Activated CD4-positive, alpha-beta T cell treated with anti-CD3 and anti-CD28 coated beads for 48 hours (primary cell): ENCODE measurements at regions not wholly inside any gene's neighbourhood (a gene's known extent, or its start where the extent isn't known, plus 50 kb on each side); places are given as distances from the start of the nearest gene placed in this dataset.

Experiments used
- DNase-seq: peaks from one replicate; pipeline ENCODE4 v3.0.0-alpha.2; 2020

GRCh38 chr1:209455145-209455544 lies 128.4 kb upstream of the CAMK1G start:
- DNase-seq: peak; percentile 13

GRCh38 chr1:209455661-209456358 lies 127.7 kb upstream of the CAMK1G start:
- no peak for DNase-seq

- no peak for DNase-seq
These were observed 126.6 kb upstream of the CAMK1G start for GRCh38 chr1:209456878-209457277.

GRCh38 chr1:209457401-209458125 lies 126.0 kb upstream of the CAMK1G start:
- no peak for DNase-seq

GRCh38 chr1:209458921-209459320 lies 124.6 kb upstream of the CAMK1G start:
- DNase-seq: no peak

- DNase-seq: no peak
These were observed 122.3 kb upstream of the CAMK1G start for GRCh38 chr1:209461168-209461567.

GRCh38 chr1:209462433-209462832 lies 121.1 kb upstream of the CAMK1G start:
- no peak for DNase-seq

- no peak for DNase-seq
These were observed 120.1 kb upstream of the CAMK1G start for GRCh38 chr1:209463441-209463840.

- DNase-seq: no peak
These were observed 110.5 kb upstream of the CAMK1G start for GRCh38 chr1:209473025-209473424.

GRCh38 chr1:209480345-209480744 lies 103.2 kb upstream of the CAMK1G start:
- DNase-seq: no peak

- DNase-seq: no peak
These were observed 99.8 kb upstream of the CAMK1G start for GRCh38 chr1:209483691-209484090.

- no peak for DNase-seq
These were observed 99.1 kb upstream of the CAMK1G start for GRCh38 chr1:209484429-209484828.

GRCh38 chr1:209485167-209485566 lies 98.3 kb upstream of the CAMK1G start:
- DNase-seq: no peak

- no peak for DNase-seq
These were observed 97.8 kb upstream of the CAMK1G start for GRCh38 chr1:209485751-209486150.

- no peak for DNase-seq
These were observed 96.5 kb upstream of the CAMK1G start for GRCh38 chr1:209486861-209487593.

- no peak for DNase-seq
These were observed 93.5 kb upstream of the CAMK1G start for GRCh38 chr1:209490013-209490412.

GRCh38 chr1:209491031-209491430 lies 92.5 kb upstream of the CAMK1G start:
- no peak for DNase-seq

GRCh38 chr1:209491496-209491895 lies 92.0 kb upstream of the CAMK1G start:
- no peak for DNase-seq

GRCh38 chr1:209491897-209492296 lies 91.6 kb upstream of the CAMK1G start:
- no peak for DNase-seq

- DNase-seq: no peak
These were observed 90.0 kb upstream of the CAMK1G start for GRCh38 chr1:209493559-209493958.

- no peak for DNase-seq
These were observed 85.8 kb upstream of the CAMK1G start for GRCh38 chr1:209497729-209498128.

- no peak for DNase-seq
These were observed 82.5 kb upstream of the CAMK1G start for GRCh38 chr1:209500993-209501392.

GRCh38 chr1:209503196-209503595 lies 80.3 kb upstream of the CAMK1G start:
- no peak for DNase-seq

- DNase-seq: no peak
These were observed 78.9 kb upstream of the CAMK1G start for GRCh38 chr1:209504571-209504970.
